GM23338 (cell line): ENCODE measurements at regions not wholly inside any gene's neighbourhood (a gene's known extent, or its start where the extent isn't known, plus 50 kb on each side); places are given as distances from the start of the nearest gene placed in this dataset.

Source experiments
- CREB1 ChIP-seq: fragments of 250-450 bp; sonication (Bioruptor Pico); IDR thresholded peaks from 2 replicates; pipeline ENCODE4 v1.5.0; 2020; ENCODE audit warnings: low read depth, mild to moderate bottlenecking, moderate library complexity
- JUNB ChIP-seq: IDR thresholded peaks from one replicate; pipeline ENCODE4 v1.6.1; 2016; ENCODE audit warnings: antibody characterized with exemption; ENCODE audit not compliant: unreplicated experiment
- TF ChIP-seq, protein P1 (sequence below), 2 experiments: fragments of 200-600 bp in 1 of 2; sonication (generic) in 1 of 2; conservative IDR thresholded peaks; 2 replicates each; pipeline versions ENCODE4 v1.5.1 to v1.6.1; 2016 to 2017; ENCODE audit warnings: antibody characterized with exemption in 2 of 2, low read depth in 2 of 2, mild to moderate bottlenecking in 2 of 2, moderate library complexity in 1 of 2
- TF ChIP-seq, protein P2 (sequence below): IDR thresholded peaks from one replicate; pipeline ENCODE4 v1.6.1; 2018; ENCODE audit warnings: antibody characterized with exemption; ENCODE audit not compliant: unreplicated experiment

DNA sequence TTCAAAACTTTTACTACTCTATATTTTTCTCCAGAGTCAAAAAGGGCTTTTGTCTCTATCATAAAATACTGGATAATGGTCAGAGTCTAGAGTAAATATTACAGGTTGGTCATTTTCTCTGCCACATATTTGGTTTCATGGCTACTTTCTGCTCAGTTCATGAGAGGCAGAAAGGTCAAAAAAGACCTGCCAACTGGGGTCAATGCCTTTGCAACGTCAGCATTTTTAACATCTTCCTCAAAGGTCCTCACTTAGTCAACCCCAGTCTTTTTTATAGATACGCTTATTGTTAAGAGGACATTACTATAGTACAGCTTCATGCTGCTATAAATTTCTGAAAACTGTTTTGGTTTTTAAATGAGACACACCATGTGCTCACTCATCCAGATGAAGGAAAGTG is 312.1 kb upstream of the ARHGEF26 start:
- TF ChIP-seq, protein P1, sequence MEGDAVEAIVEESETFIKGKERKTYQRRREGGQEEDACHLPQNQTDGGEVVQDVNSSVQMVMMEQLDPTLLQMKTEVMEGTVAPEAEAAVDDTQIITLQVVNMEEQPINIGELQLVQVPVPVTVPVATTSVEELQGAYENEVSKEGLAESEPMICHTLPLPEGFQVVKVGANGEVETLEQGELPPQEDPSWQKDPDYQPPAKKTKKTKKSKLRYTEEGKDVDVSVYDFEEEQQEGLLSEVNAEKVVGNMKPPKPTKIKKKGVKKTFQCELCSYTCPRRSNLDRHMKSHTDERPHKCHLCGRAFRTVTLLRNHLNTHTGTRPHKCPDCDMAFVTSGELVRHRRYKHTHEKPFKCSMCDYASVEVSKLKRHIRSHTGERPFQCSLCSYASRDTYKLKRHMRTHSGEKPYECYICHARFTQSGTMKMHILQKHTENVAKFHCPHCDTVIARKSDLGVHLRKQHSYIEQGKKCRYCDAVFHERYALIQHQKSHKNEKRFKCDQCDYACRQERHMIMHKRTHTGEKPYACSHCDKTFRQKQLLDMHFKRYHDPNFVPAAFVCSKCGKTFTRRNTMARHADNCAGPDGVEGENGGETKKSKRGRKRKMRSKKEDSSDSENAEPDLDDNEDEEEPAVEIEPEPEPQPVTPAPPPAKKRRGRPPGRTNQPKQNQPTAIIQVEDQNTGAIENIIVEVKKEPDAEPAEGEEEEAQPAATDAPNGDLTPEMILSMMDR (conservative IDR thresholded peaks at IDR 0.05; ENCODE audit: low read depth in 2 of 2) = no peak
- TF ChIP-seq JUNB (no peak), CREB1 (no peak)
- TF ChIP-seq, protein P2, sequence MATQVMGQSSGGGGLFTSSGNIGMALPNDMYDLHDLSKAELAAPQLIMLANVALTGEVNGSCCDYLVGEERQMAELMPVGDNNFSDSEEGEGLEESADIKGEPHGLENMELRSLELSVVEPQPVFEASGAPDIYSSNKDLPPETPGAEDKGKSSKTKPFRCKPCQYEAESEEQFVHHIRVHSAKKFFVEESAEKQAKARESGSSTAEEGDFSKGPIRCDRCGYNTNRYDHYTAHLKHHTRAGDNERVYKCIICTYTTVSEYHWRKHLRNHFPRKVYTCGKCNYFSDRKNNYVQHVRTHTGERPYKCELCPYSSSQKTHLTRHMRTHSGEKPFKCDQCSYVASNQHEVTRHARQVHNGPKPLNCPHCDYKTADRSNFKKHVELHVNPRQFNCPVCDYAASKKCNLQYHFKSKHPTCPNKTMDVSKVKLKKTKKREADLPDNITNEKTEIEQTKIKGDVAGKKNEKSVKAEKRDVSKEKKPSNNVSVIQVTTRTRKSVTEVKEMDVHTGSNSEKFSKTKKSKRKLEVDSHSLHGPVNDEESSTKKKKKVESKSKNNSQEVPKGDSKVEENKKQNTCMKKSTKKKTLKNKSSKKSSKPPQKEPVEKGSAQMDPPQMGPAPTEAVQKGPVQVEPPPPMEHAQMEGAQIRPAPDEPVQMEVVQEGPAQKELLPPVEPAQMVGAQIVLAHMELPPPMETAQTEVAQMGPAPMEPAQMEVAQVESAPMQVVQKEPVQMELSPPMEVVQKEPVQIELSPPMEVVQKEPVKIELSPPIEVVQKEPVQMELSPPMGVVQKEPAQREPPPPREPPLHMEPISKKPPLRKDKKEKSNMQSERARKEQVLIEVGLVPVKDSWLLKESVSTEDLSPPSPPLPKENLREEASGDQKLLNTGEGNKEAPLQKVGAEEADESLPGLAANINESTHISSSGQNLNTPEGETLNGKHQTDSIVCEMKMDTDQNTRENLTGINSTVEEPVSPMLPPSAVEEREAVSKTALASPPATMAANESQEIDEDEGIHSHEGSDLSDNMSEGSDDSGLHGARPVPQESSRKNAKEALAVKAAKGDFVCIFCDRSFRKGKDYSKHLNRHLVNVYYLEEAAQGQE = no peak
